ENCODE measurements at regions not wholly inside any gene's neighbourhood (a gene's known extent, or its start where the extent isn't known, plus 50 kb on each side); places are given as distances from the start of the nearest gene placed in this dataset.

GRCh38 chr4:12458621-12459020 lies 1025.5 kb downstream of the RAB28 start:
- TF ChIP-seq FOXP1 (CRISPR knock-in tag; IDR thresholded peaks at IDR 0.05) (no peak), ZNF124 (CRISPR knock-in tag; IDR thresholded peaks at IDR 0.05) (no peak), DNMT1 (IDR thresholded peaks at IDR 0.05) (no peak), EZH2 (IDR thresholded peaks at IDR 0.05; ENCODE audit: borderline replicate concordance, low read depth, low read length) (no peak), TARDBP (IDR thresholded peaks at IDR 0.05) (no peak), KDM2B (CRISPR knock-in tag; IDR thresholded peaks at IDR 0.05) (no peak), CBX8 (IDR thresholded peaks at IDR 0.05; ENCODE audit: borderline replicate concordance, extremely low read depth, low read depth, low read length, poor library complexity, severe bottlenecking) (no peak), SP2 (IDR thresholded peaks at IDR 0.05; ENCODE audit: extremely low read depth, low read depth, low read length, poor library complexity, severe bottlenecking) (no peak)
- TF ChIP-seq, protein P1, sequence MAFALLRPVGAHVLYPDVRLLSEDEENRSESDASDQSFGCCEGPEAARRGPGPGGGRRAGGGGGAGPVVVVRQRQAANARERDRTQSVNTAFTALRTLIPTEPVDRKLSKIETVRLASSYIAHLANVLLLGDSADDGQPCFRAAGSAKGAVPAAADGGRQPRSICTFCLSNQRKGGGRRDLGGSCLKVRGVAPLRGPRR (CRISPR knock-in tag; IDR thresholded peaks at IDR 0.05) = no peak
- H3K27me3 ChIP-seq (ENCODE audit: control insufficient read depth in 2 of 2, insufficient read depth in 2 of 2, low read length in 2 of 2) = no peaks in the 10 kb centered on the region
- H3K27ac ChIP-seq (ENCODE audit: extremely low read depth, low read depth, low read length) = no peak overlapping the region
- in situ Hi-C loops (cut with MboI) = no loop called here
- DNase-seq (ENCODE audit: extremely low read depth in 1 of 4, low spot score in 3 of 4) (no peak), ATAC-seq (no peak), FAIRE-seq (no peak)
- H3K4me2 ChIP-seq (ENCODE audit: insufficient read depth, low read length) = no peak overlapping the region
- no TSS peak for BruUV-seq (replicated peaks)
- H3K79me2 ChIP-seq (ENCODE audit: control insufficient read depth, insufficient read depth, low read length) = no peaks in the 10 kb centered on the region
- WGBS (ENCODE audit: insufficient coverage, low coverage, missing lambda C conversion rate) = 0% methylated on average over 2 of the region's 2 CpGs
- H3K36me3 ChIP-seq (ENCODE audit: control insufficient read depth, insufficient read depth, low read length) = no peaks in the 10 kb centered on the region
- ChIA-PET POLR2A (interaction anchor here (0.7 kb wide), 1 partner anchor 7 kb away, joined by 4 read pairs; no protein-coding TSS in a partner anchor), CTCF (ENCODE audit: low intra/inter-chr PET ratio) (no interaction called here)
- H3K9me1 ChIP-seq (ENCODE audit: control insufficient read depth, insufficient read depth, low read length) = no peaks in the 10 kb centered on the region
- H3K9me3 ChIP-seq (replicated peaks; ENCODE audit: control insufficient read depth, insufficient read depth, low read depth, low read length) = no peaks in the 10 kb centered on the region
- H3K4me3 ChIP-seq = no peak overlapping the region
- no peaks in the 10 kb centered on the region for H3K4me1 ChIP-seq (replicated peaks in 1 of 2; ENCODE audit: control insufficient read depth in 2 of 2, insufficient read depth in 2 of 2, low read length in 2 of 2)
- no peak overlapping the region for H3K9ac ChIP-seq (ENCODE audit: insufficient read depth in 1 of 2, low read depth in 2 of 2, low read length in 2 of 2)
- intact Hi-C loops (cut with micrococcal nuclease) = no loop called here
- H4K20me1 ChIP-seq (replicated peaks; ENCODE audit: control insufficient read depth, insufficient read depth, low read length) = no peaks in the 10 kb centered on the region
- H2AFZ ChIP-seq (ENCODE audit: low read depth, low read length) = no peak overlapping the region

All from K562 (cell line).